HG03354 (cell line): ENCODE measurements at regions not wholly inside any gene's neighbourhood (a gene's known extent, or its start where the extent isn't known, plus 50 kb on each side); places are given as distances from the start of the nearest gene placed in this dataset.
"Not testable (repeated sequence)": the region's sequence is repeated elsewhere in the genome, so short reads cannot be mapped to it uniquely, and the experiment has no call there.

ENCODE experiments used
- ATAC-seq: cut with Tn5 transposase; IDR thresholded peaks from one replicate; pipeline ENCODE4 v1.9.1; 2021; ENCODE audit warnings: mild to moderate bottlenecking; ENCODE audit not compliant: unreplicated experiment, poor library complexity, severe bottlenecking

DNA sequence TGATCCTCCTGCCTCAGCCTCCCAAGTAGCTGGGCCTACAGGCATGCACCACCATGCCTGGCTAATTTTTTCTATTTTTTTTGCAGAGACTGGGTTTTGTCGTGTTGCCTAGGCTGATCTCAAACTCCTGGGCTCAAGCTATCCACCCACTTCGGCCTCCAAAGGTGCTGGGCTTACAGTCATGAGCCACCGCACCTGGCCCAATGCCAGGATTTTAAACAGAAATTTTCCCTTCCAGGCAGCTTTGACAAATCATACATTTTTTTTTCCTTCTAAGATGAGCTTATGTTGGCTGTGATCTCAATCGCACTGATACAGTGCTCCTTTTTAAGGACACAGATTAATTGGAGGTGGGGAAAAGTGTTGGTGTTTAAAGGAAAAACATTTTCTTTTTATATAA lies 73.2 kb upstream of the CD2AP start:
- ATAC-seq = no peak

DNA sequence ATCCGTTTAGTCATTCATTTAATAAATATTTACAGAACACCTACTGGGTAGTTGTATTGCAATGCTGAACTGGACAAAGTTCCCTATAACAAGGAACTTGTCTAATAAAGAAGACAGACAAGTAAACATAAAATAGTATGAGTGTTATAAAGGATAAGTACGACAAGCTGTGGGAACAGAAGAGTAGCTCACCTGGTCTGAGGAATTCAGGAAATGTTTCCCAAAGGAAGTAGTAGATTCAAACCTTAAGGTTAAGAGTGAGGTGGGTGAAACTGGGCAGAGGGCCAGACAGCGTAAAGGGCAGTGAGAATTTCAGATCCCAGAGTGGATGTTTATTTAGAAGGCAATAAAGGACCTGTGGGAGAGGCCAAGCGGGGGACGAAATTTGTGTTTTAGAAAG lies 72.3 kb upstream of the CD2AP start:
- no peak for ATAC-seq

GRCh38 chr6:47407300-47408281 lies 70.0 kb upstream of the CD2AP start:
- no peak for ATAC-seq

- ATAC-seq = peak; percentile 84
Measured at GRCh38 chr6:47413752-47414422, 63.7 kb upstream of the CD2AP start.

DNA sequence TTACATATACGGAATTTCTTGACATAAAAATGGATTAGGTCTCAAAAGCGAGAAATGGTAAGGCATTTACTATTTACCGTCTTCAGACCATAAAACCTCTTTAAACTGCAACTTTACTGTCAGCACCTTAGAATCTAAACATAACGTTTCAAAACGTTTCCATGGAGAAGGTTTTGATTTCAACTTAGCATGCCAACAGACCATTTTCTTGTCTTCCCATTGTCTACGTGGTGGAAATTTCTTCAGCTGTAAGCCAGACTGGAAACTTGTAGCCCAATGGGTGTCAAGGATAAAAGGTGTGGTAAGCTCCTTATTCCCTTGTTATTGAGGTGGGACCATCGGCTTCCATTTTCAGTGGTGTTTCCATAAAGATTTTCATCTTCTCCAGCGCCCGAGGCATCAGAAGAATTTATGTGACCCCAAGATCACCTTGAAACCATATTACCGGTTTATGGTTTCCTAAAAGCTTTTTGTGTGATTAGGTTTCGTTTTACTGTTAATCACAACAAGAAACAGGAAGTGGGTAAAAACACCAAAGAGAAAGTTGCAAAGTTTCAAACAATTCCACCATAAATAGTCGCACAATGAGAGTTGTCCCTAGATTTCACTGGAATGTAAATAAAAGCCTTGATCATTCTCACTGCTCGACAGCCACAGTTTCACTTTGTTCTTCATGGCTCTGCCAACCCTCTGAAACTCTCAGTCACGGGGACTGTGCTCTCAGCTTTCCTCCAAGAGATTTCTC lies 63.0 kb upstream of the CD2AP start:
- peak; percentile 77 for ATAC-seq

DNA sequence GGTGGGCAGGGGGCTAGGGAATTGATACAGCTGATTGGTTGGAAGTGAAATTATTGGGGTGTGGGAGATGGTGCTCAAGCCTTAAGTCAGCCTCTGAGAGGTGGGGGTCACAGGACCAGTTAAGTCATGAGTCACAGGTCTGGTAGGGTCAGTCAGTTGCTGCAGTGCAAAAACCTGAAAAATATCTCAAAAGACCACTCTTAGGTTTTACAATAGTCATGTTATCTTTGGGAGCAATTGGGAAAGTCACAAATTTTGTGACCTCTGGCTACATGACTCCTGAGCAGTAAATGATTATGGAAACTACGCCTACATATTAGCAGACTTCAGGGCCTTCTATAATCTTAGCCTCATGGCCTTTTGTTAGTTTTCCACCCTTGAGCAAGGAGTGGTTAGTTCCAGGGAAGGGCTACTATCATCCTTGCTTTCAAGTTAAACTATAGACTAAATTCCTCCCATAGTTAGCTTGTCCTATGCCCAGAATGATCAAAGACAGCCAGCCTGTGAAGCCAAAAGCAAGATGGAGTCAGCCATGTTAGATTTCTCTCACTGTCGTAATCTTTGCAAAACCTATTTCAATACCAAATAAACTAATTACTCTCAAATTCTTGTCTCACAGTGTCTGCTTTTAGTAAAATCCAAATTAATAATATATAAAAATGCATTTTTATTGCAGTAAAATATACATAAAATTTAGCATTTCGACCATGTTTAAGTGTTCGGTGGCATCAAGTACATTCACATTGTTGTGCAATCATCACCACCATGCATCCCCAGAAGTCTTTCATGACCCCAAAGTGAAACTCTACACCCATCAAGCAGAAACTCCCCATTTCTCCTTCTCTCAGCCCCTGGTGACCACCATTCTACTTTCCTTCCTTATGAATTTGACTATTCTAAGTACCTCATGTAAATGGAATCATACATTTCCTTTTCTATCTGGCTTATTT lies 60.9 kb upstream of the CD2AP start:
- no peak for ATAC-seq

DNA sequence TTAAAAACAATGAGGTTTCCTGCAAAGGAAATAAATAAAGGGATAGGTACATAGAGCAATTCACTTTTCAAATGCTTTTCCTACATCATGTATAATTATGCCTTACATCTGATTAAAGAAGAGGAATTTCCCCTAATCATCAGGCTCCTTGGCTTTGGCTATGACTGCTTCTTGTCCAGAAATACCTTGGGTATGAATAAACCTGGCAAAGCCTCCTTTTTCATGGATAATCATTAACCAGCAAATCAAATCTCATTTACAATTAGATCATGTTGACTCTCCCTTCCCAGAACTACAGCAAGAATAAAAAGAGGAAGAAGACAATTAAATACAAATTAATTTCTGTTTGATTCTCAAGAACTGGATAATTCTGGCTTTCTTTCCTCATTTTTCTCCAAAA lies 58.0 kb upstream of the CD2AP start:
- no peak for ATAC-seq

GRCh38 chr6:47420394-47421371 lies 56.9 kb upstream of the CD2AP start:
- no peak for ATAC-seq

DNA sequence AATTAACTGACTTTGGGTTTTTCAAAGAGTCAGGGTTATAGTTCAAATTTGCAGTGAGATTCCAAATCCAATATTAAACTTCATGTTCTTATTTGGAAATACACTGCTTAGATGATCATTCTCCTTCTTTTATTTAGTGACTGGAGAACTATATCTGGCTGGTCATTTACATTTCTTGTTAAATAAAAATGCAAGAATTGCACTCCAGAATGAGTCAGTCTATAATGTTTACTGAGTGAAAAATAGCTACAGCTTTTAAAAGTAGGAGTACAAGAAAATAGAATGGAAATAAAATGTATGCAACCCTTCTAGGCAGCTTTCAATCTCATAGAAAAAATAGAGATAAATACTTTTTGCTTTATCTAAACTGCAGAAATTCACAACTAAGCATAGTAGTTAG lies 54.5 kb upstream of the CD2AP start:
- no peak for ATAC-seq

DNA sequence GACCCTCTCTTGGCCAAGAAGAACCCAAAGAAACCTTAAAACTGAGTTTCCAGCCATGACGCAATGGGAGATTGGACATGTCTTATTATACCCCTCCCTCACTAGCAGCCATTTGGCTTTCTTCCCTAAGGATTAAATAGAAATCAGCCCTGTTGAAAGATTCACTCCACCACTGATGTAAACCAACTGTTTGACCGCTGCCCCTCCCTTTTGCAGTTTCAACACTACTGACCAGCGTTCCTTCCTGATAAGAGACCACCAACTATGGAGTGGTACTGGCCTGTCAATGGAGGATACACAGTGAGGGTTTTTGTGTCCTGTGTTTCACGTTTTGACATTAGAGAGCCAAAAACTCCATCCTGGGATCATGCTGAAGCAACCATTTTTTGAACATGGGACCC lies 53.2 kb upstream of the CD2AP start:
- no peak for ATAC-seq

- not testable (repeated sequence) for ATAC-seq
Measured at GRCh38 chr6:47425724-47426123, 51.9 kb upstream of the CD2AP start.

DNA sequence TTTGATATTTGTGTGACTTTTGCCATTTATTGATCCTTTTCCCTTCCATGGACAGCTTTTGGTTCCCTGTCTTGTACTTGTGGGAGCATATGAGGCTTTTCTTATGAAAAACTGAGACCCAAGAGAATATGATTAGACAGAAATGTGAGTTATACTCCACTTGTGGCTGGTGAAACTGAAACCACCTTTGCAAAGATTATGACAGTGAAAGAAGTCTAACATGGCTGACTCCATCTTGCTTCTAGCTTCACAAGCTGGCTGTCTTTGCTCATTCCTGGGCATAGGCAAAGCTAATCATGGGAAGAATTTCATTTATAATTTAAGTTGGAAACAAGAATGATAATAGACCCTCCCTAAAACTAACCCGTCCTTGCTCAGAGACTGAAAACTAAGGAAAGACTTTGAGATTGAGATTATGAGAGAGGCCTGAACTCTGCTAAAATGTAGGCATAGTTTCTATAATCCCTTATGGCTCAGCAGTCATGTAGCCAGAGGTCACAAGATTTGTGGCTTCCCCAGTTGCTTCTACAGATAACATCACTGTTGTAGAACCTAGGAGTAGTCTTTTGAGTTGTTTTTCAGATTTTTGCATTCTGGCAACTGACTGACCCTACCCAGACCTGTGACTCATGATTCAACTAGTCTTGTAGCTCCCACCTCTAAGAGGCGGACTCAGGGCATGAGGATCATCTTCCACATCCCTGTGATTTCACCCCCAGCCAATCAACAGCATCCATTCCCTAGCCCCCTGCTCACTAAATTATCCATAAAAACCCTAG lies 50.9 kb upstream of the CD2AP start:
- ATAC-seq = no peak

GRCh38 chr6:47427680-47428079 lies 49.9 kb upstream of the CD2AP start:
- ATAC-seq = no peak
